RCC 7860 (cell line): ENCODE measurements at regions not wholly inside any gene's neighbourhood (a gene's known extent, or its start where the extent isn't known, plus 50 kb on each side); places are given as distances from the start of the nearest gene placed in this dataset.

Source experiments
- DNase-seq: peaks from one replicate; pipeline ENCODE4 v3.0.0-alpha.2; 2015; ENCODE audit warnings: low spot score
- FAIRE-seq: peaks from 2 replicates; lab custom pipeline; 2012; peaks lifted over from hg19 to GRCh38; lab: Jason Lieb, UNC

DNA sequence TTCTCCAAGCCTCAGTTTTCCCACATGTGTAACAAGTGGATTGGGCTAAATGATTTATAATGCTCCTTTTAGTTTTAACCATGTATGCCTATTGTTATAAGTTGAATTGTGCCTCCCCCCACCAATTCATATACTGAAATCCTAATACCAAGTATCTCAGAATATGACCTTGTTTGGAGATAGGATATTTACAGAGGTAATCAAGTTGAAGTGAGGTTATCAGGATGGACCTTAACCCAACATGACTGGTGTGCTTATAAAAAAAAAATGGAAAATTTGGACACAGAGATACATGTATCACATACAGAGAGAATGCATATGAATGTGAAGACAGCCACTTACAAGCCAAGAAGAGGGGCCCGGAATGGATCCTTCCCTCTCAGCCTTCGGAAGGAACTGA is 117.9 kb upstream of the HABP2 start:
- no peak for FAIRE-seq
- no peak for DNase-seq

GRCh38 chr10:113435881-113436280 is 117.0 kb upstream of the HABP2 start:
- DNase-seq (no peak), FAIRE-seq (no peak)

DNA sequence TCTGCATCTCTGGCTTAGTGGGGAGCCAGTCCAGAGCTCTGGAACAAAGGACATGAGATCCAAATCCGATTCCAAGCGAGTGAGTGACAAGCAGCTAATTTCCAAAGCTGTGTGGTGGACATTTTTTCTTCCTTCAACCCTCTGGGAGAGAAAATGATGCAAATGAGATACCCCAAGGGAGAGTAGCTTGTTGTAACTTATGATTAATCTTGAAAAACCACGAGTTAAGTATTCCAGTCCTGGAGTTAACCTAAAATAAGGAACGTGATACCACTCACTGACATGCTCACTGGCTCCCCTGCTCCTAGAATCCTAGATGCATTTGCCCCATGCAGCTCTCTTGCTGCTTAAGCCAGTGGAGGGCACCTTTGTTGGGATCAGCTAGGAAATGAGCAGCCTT is 116.0 kb upstream of the HABP2 start:
- DNase-seq = no peak
- no peak for FAIRE-seq

GRCh38 chr10:113438652-113439051 is 114.2 kb upstream of the HABP2 start:
- no peak for DNase-seq
- FAIRE-seq = no peak

- no peak for DNase-seq
- FAIRE-seq = no peak
Measured at GRCh38 chr10:113441220-113441619, 111.6 kb upstream of the HABP2 start.

- FAIRE-seq (no peak), DNase-seq (no peak)
Measured at GRCh38 chr10:113441686-113442270, 111.1 kb upstream of the HABP2 start.

GRCh38 chr10:113442336-113442735 is 110.5 kb upstream of the HABP2 start:
- DNase-seq = no peak
- no peak for FAIRE-seq

DNA sequence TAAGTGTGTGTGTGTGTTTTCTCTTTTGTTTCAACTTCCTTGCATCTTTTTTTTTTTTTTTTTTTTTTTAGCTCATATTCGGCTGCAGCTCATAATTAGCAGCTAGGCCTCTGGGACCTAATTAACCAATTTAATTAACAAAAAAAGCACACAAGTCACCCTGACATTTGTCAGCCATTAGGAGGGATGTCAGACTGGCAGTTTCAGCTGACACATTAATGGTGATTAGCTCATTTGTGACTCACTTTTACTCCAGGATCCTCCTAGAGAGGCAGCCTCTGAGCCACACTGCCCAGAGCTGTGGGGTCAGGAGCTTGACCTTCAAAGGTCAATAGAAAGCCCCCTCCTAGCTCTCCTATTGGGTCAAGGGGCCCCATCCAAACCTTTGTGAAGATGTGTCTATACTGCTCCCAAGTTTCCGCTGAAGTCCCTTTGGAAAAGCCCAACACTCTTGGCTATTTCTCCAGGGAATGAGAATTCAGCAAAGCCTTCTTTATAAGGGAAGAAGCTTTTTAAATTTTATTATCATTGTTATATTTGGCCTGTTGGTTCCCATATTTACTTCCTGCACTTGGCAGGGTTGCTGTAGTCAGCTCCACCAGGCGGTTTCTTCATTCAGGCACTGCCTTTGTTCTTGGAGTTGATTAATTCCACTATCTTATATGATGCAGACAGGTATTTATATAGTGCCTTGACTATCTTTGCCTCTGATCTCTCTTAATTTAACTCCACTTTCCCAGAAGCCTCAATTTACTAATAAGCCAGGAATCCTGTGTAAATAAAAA is 109.5 kb upstream of the HABP2 start:
- FAIRE-seq = no peak
- DNase-seq = no peak

DNA sequence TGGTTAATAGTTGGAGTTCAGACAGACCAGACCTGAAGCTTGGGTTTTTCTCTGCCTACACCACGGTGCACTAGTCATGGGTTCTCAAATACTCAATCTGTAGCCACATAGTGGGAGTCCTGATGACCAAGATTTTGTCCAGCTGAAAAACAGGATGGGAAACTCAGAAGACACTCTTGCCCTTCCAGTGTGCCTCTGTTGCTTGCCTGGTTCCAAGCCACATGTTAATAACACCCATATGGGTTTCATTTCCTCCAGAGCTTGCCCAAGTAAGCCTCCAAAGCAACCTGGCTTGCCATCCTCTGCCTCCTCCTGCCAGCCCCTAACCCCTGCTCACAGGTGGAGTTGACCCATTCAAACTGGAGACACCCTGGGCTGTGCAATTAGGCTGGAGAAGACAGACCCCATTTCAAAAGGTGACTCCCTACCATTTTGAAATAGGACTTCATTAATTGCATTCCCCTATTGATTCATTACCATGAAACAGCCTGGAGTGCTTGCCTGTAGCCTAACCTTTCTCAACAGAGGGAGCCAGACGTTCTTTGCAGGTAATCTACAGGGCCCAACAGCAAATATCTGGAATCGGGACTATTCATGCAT is 108.0 kb upstream of the HABP2 start:
- FAIRE-seq (no peak), DNase-seq (no peak)

DNA sequence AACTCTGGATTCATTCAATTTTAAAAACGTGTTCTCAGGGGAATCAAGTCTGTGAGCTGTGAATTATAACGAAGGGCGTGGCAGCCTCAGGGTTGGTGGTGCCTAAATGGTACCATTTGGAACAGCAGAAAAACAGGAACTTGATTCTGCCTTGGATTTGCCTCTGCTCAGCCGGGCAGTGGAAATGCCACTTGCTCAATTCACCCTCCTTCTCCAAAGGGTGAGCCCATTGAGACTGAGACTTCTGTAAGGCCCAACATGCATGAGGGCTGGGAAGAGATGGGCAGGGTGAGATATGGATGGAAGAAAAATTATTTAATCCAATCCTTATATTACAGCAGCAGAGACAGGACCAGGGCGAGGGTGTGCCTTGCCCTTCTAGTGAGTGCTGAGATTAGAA is 107.1 kb upstream of the HABP2 start:
- no peak for FAIRE-seq

GRCh38 chr10:113446739-113447138 is 106.1 kb upstream of the HABP2 start:
- FAIRE-seq (no peak), DNase-seq (no peak)

More for the DNA sequence above, 107.1 kb upstream of the HABP2 start:
- DNase-seq = no peak

- FAIRE-seq = no peak
- DNase-seq = no peak
Measured at GRCh38 chr10:113447278-113447677, 105.6 kb upstream of the HABP2 start.

DNA sequence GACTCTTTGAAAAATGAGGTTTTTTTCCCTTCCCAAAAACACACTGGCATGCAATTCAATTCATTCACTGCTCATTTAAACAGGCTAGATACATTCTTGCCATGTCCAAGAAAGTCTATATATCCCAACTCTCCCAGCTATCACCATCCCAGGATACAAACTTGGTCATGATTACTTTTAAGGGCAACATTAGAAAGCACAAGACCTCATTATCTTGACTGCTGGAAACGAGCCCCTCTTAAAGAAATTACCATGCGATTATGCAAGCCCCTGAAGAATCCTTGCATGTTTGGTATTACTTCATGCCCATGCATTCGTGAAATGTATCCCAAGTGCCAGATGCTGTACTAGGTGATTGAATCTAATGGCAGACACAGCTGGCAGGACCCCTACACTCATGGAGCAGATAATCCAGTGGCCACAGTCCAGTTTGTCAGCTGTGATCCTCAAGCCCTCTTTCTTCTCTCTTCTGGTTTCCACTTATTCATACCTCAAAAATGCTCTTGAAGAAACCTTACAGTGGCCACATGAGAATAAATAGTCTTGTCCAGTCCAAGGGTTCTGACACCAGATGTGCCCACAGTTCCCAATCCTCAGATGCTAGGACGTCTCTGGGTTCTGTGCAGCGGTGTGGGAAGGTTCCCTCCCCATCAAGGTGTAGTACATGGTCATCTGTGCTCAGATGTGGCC is 103.7 kb upstream of the HABP2 start:
- no peak for FAIRE-seq
- DNase-seq = no peak

- DNase-seq = no peak
- FAIRE-seq = no peak
Measured at GRCh38 chr10:113450046-113450804, 102.6 kb upstream of the HABP2 start.

GRCh38 chr10:113450906-113451305 is 101.9 kb upstream of the HABP2 start:
- FAIRE-seq (no peak), DNase-seq (no peak)

GRCh38 chr10:113452146-113452845 is 100.6 kb upstream of the HABP2 start:
- FAIRE-seq (no peak), DNase-seq (no peak)

DNA sequence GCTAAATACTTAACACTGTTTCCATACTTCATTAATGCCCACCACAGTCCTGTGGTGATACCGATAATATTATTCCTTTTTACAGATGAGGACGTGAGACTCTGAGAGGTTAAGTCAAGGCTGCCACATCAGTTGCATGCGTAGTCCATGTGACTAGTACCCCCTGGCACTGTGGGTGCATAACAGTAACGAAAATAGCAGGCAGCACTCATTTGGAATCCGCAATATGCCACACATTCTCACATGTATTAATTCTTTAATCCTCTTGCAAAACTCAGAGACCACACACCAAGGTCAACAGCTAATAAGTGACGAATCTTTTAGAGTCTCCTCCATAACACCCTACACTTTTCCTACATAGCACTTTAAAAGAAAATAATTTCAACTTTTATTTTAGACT is 99.5 kb upstream of the HABP2 start:
- FAIRE-seq (no peak), DNase-seq (no peak)

- FAIRE-seq = no peak
- DNase-seq = no peak
Measured at GRCh38 chr10:113454341-113455061, 98.4 kb upstream of the HABP2 start.

GRCh38 chr10:113455947-113456346 is 96.9 kb upstream of the HABP2 start:
- no peak for DNase-seq
- FAIRE-seq = no peak

DNA sequence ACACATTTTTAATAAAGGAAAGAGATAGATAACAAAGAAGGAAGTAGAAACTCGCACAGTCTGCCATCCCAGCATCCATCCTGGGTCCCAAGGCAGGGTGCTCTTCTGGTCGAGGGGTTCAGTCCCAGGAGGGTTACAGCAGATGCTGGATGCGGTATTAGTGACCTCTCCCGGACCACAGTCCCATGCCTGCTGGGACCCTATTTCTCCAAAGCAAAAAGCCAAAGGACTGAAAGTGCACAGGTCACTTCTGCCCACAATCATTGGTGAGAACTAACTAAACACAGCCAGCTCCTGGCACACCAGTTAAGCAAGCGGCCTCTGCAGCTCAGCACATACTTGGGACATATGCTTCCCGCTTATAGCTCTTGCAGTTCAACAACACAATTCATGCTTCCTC is 96.1 kb upstream of the HABP2 start:
- FAIRE-seq (no peak), DNase-seq (no peak)
